22Rv1 (cell line): ENCODE measurements at regions not wholly inside any gene's neighbourhood (a gene's known extent, or its start where the extent isn't known, plus 50 kb on each side); places are given as distances from the start of the nearest gene placed in this dataset.

Experiments used
- H3K27ac ChIP-seq: fragments of 450-650 bp; 2 replicates; pipeline ENCODE4 v1.5.1; 2017
- CTCF ChIP-seq: fragments of 450-650 bp; IDR thresholded peaks from 2 replicates; pipeline ENCODE4 v1.5.1; 2017; ENCODE audit warnings: mild to moderate bottlenecking
- ZFX ChIP-seq: fragments of 450-650 bp; IDR thresholded peaks from 2 replicates; pipeline ENCODE4 v1.6.1; 2017; ENCODE audit warnings: antibody characterized with exemption, borderline replicate concordance

GRCh38 chr7:33674804-33675411, 230.4 kb upstream of the BMPER start:
- TF ChIP-seq CTCF (no peak), ZFX (no peak)
- H3K27ac ChIP-seq, result no peak overlapping the region

GRCh38 chr7:33677556-33677955, 227.8 kb upstream of the BMPER start:
- no peak for TF ChIP-seq CTCF
- H3K27ac ChIP-seq, result no peak overlapping the region

- TF ChIP-seq CTCF, result no peak
- TF ChIP-seq ZFX, result no peak
- no peak overlapping the region for H3K27ac ChIP-seq
Observed at GRCh38 chr7:33678569-33679335, 226.6 kb upstream of the BMPER start.

- H3K27ac ChIP-seq, result no peak overlapping the region
- TF ChIP-seq ZFX, result no peak
- TF ChIP-seq CTCF, result no peak
Observed at GRCh38 chr7:33680682-33681081, 224.7 kb upstream of the BMPER start.

GRCh38 chr7:33685503-33685902, 219.8 kb upstream of the BMPER start:
- no peak for TF ChIP-seq ZFX
- TF ChIP-seq CTCF, result no peak
- H3K27ac ChIP-seq, result no peak overlapping the region

GRCh38 chr7:33685981-33686683, 219.2 kb upstream of the BMPER start:
- no peak for TF ChIP-seq CTCF
- TF ChIP-seq ZFX, result no peak
- H3K27ac ChIP-seq, result no peak overlapping the region

- no peak overlapping the region for H3K27ac ChIP-seq
- TF ChIP-seq ZFX (no peak), CTCF (no peak)
Observed at GRCh38 chr7:33687625-33688024, 217.7 kb upstream of the BMPER start.
